HepG2 (cell line): ENCODE measurements at regions not wholly inside any gene's neighbourhood (a gene's known extent, or its start where the extent isn't known, plus 50 kb on each side); places are given as distances from the start of the nearest gene placed in this dataset.
A peak's percentile ranks its signal among the peaks of the same experiment; 100 is the strongest.

Experiments used
- ATAC-seq: fragments of 200-7000 bp; cut with Tn5 transposase; 3 replicates; pipeline ENCODE4 v1.9.1; 2020; ENCODE audit warnings: mild to moderate bottlenecking, moderate library complexity
- BruUV-seq: library from RNA; stranded (reverse); fragments of 400-500 nt; replicated peaks from 2 replicates; lab custom pipeline; 2021; lab: Mats Ljungman, UMichigan
- CTCF ChIA-PET: fragments of 300-600 bp; formaldehyde crosslinking; extraction: SDS; loops from one replicate; lab custom pipeline; 2021; ENCODE audit warnings: low total read pairs, inconsistent platforms, low intra/inter-chr PET ratio; lab: Yijun Ruan, JAX
- POLR2A ChIA-PET: fragments of 350-600 bp; sonication (Branson Sonifier 250); formaldehyde crosslinking; loops from one replicate; lab custom pipeline; 2020; ENCODE audit warnings: antibody characterized with exemption, inconsistent platforms; lab: Yijun Ruan, JAX
- DNase-seq: peaks from one replicate; pipeline ENCODE4 v3.0.0-alpha.2; 2015; ENCODE audit warnings: low spot score
- FAIRE-seq: peaks from 3 replicates; lab custom pipeline; 2011; peaks lifted over from hg19 to GRCh38; lab: Jason Lieb, UNC
- H2AFZ ChIP-seq: one replicate; pipeline ENCODE4 v1.6.1; 2011; ENCODE audit warnings: low read length, inconsistent platforms
- H3K27ac ChIP-seq: fragments of 300-600 bp; 3 replicates; pipeline ENCODE4 v1.8.0; 2011; ENCODE audit warnings: mixed run types, mild to moderate bottlenecking, mixed read lengths, low read length, inconsistent platforms; ENCODE audit not compliant: insufficient read depth; ENCODE audit errors: extremely low read length
- H3K27me3 ChIP-seq, 2 experiments: fragments of 200-600 bp in 1 of 2; 2 replicates in 1 of 2; 3 replicates in 1 of 2; pipeline versions ENCODE4 v1.6.0 to v1.8.0; 2011; ENCODE audit warnings: low read length in 2 of 2, mild to moderate bottlenecking in 2 of 2, moderate library complexity in 2 of 2, inconsistent platforms in 1 of 2; ENCODE audit not compliant: insufficient read depth in 2 of 2, control insufficient read depth in 1 of 2
- H3K36me3 ChIP-seq, 2 experiments: fragments of 200-600 bp in 1 of 2; replicated peaks in 1 of 2; 2 replicates in 1 of 2; 3 replicates in 1 of 2; pipeline versions ENCODE4 v1.5.1 to v1.8.0; 2011; ENCODE audit warnings: low read length in 2 of 2, inconsistent platforms in 1 of 2; ENCODE audit not compliant: insufficient read depth in 2 of 2, control insufficient read depth in 1 of 2
- H3K4me1 ChIP-seq: 2 replicates; pipeline ENCODE4 v1.5.1; 2012; ENCODE audit warnings: low read length, inconsistent platforms; ENCODE audit not compliant: insufficient read depth
- H3K4me2 ChIP-seq: 2 replicates; pipeline ENCODE4 v1.6.0; 2011; ENCODE audit warnings: low read depth, low read length, inconsistent platforms
- H3K4me3 ChIP-seq, 3 experiments: fragments of 200-600 bp in 1 of 3; sonication (generic), shearing (Covaris generic) in 1 of 3; replicated peaks in 1 of 3; 2 replicates each; pipeline ENCODE4 v1.5.1; 2011 to 2016; ENCODE audit warnings: low read length in 3 of 3, inconsistent platforms in 2 of 3, low read depth in 2 of 3, mild to moderate bottlenecking in 2 of 3, control low read depth in 1 of 3, mixed read lengths in 1 of 3; ENCODE audit not compliant: insufficient read depth in 1 of 3
- H3K79me2 ChIP-seq: one replicate; pipeline ENCODE4 v1.6.1; 2011; ENCODE audit warnings: low read length, inconsistent platforms; ENCODE audit not compliant: insufficient read depth
- H3K9ac ChIP-seq: 2 replicates; pipeline ENCODE4 v1.6.0; 2011; ENCODE audit warnings: mild to moderate bottlenecking, low read depth, low read length, inconsistent platforms; ENCODE audit not compliant: insufficient read depth
- H3K9me3 ChIP-seq: 2 replicates; pipeline ENCODE4 v1.5.1; 2012; ENCODE audit warnings: mild to moderate bottlenecking, low read length
- H4K20me1 ChIP-seq: 2 replicates; pipeline ENCODE4 v1.6.0; 2011; ENCODE audit warnings: inconsistent platforms, mild to moderate bottlenecking, low read length, moderate library complexity; ENCODE audit not compliant: insufficient read depth
- ASH2L ChIP-seq: fragments of 300-600, 200-600 bp; sonication (generic); IDR thresholded peaks from 2 replicates; pipeline ENCODE4 v1.7.0; 2017; ENCODE audit warnings: low read depth, mild to moderate bottlenecking, moderate library complexity, mixed read lengths, low read length; ENCODE audit not compliant: insufficient read length
- DPF2 ChIP-seq: sonication (generic); formaldehyde crosslinking; IDR thresholded peaks from 2 replicates; pipeline ENCODE4 v1.4.0; 2020; ENCODE audit warnings: mild to moderate bottlenecking, low read depth, missing genetic modification reagents, borderline replicate concordance
- ERF ChIP-seq: IDR thresholded peaks from 2 replicates; pipeline ENCODE4 v1.6.1; 2018; ENCODE audit warnings: missing biosample characterization, missing genetic modification reagents
- HNF4A ChIP-seq: sonication (generic); formaldehyde crosslinking; IDR thresholded peaks from 2 replicates; pipeline ENCODE4 v1.4.0; 2020; ENCODE audit warnings: missing genetic modification reagents
- HNRNPLL ChIP-seq: fragments of 200-400 bp; formaldehyde crosslinking; IDR thresholded peaks from 2 replicates; pipeline ENCODE4 v1.6.1; 2017; ENCODE audit warnings: mild to moderate bottlenecking, low read depth, low read length; ENCODE audit not compliant: poor library complexity, severe bottlenecking
- KAT8 ChIP-seq: IDR thresholded peaks from 2 replicates; pipeline ENCODE4 v1.6.1; 2016; ENCODE audit warnings: missing genetic modification reagents, missing compliant biosample characterization
- RCOR2 ChIP-seq: IDR thresholded peaks from 2 replicates; pipeline ENCODE4 v1.6.1; 2016; ENCODE audit warnings: missing biosample characterization, missing genetic modification reagents
- SALL1 ChIP-seq: sonication (generic); formaldehyde crosslinking; IDR thresholded peaks from 2 replicates; pipeline ENCODE4 v1.8.0; 2022; ENCODE audit warnings: mild to moderate bottlenecking, missing genetic modification reagents
- SAP130 ChIP-seq: IDR thresholded peaks from 2 replicates; pipeline ENCODE4 v1.6.1; 2016; ENCODE audit warnings: low read depth
- SIX1 ChIP-seq: sonication (generic); formaldehyde crosslinking; IDR thresholded peaks from 2 replicates; pipeline ENCODE4 v1.4.0; 2020; ENCODE audit warnings: missing genetic modification reagents, borderline replicate concordance
- TBP ChIP-seq: sonication (generic); formaldehyde crosslinking; IDR thresholded peaks from 2 replicates; pipeline ENCODE4 v1.5.0; 2020; ENCODE audit warnings: missing genetic modification reagents
- ZBTB7A ChIP-seq: sonication (generic); formaldehyde crosslinking; IDR thresholded peaks from 2 replicates; pipeline ENCODE4 v1.8.0; 2022; ENCODE audit warnings: mild to moderate bottlenecking, missing genetic modification reagents
- ZC3H4 ChIP-seq: sonication (generic); formaldehyde crosslinking; IDR thresholded peaks from 2 replicates; pipeline ENCODE4 v1.4.0; 2020; ENCODE audit warnings: missing genetic modification reagents, borderline replicate concordance
- ZMYM3 ChIP-seq: sonication (generic); formaldehyde crosslinking; IDR thresholded peaks from 2 replicates; pipeline ENCODE4 v1.5.1; 2020; ENCODE audit warnings: mild to moderate bottlenecking, missing genetic modification reagents
- ZNF121 ChIP-seq: sonication (generic); formaldehyde crosslinking; IDR thresholded peaks from 2 replicates; pipeline ENCODE4 v1.5.0; 2020; ENCODE audit warnings: mild to moderate bottlenecking, missing genetic modification reagents
- ZNF256 ChIP-seq: sonication (generic); formaldehyde crosslinking; conservative IDR thresholded peaks from 2 replicates; pipeline ENCODE4 v1.4.0; 2020; ENCODE audit warnings: missing genetic modification reagents
- ZNF431 ChIP-seq: sonication (generic); formaldehyde crosslinking; IDR thresholded peaks from 2 replicates; pipeline ENCODE4 v1.9.0; 2022; ENCODE audit warnings: missing genetic modification reagents, low read depth, mild to moderate bottlenecking, borderline replicate concordance
- ZNF552 ChIP-seq: sonication (generic); formaldehyde crosslinking; IDR thresholded peaks from 2 replicates; pipeline ENCODE4 v1.9.0; 2022; ENCODE audit warnings: missing genetic modification reagents, mild to moderate bottlenecking, borderline replicate concordance
- ZNF564 ChIP-seq: sonication (generic); formaldehyde crosslinking; IDR thresholded peaks from 2 replicates; pipeline ENCODE4 v1.8.1; 2023; ENCODE audit warnings: mild to moderate bottlenecking, missing genetic modification reagents
- ZSCAN20 ChIP-seq: sonication (generic); formaldehyde crosslinking; IDR thresholded peaks from 2 replicates; pipeline ENCODE4 v1.4.0; 2020; ENCODE audit warnings: missing genetic modification reagents, mild to moderate bottlenecking, borderline replicate concordance
- WGBS: methylation state at CpG from one replicate; pipeline ENCODE4 v1.1.6; 2017; ENCODE audit warnings: low lambda C conversion rate; 5-methylcytosine and 5-hydroxymethylcytosine counted together
- in situ Hi-C: cut with HindIII; loops from 2 replicates; pipeline ENCODE4 v1.10.0; 2017; ENCODE audit warnings: low pct_unique_long_range_greater_than_20kb; ENCODE audit not compliant: extremely low pct_ligation_motif_present
- intact Hi-C: fragments of 100-400 bp; cut with micrococcal nuclease; formaldehyde crosslinking; loops from one replicate; pipeline ENCODE4 v1.10.0; 2022; ENCODE audit not compliant: unreplicated experiment
- TF ChIP-seq, protein P1 (sequence below): sonication (generic); formaldehyde crosslinking; IDR thresholded peaks from 2 replicates; pipeline ENCODE4 v1.4.0; 2020; ENCODE audit warnings: missing genetic modification reagents
- TF ChIP-seq, protein P2 (sequence below): IDR thresholded peaks from 2 replicates; pipeline ENCODE4 v1.6.1; 2012; ENCODE audit warnings: inconsistent platforms
- TF ChIP-seq, protein P3 (sequence below): sonication (generic); formaldehyde crosslinking; conservative IDR thresholded peaks from 2 replicates; pipeline ENCODE4 v1.4.0; 2020; ENCODE audit warnings: missing genetic modification reagents
- TF ChIP-seq, protein P4 (sequence below): sonication (generic); formaldehyde crosslinking; IDR thresholded peaks from 2 replicates; pipeline ENCODE4 v1.4.0; 2020; ENCODE audit warnings: missing genetic modification reagents

DNA sequence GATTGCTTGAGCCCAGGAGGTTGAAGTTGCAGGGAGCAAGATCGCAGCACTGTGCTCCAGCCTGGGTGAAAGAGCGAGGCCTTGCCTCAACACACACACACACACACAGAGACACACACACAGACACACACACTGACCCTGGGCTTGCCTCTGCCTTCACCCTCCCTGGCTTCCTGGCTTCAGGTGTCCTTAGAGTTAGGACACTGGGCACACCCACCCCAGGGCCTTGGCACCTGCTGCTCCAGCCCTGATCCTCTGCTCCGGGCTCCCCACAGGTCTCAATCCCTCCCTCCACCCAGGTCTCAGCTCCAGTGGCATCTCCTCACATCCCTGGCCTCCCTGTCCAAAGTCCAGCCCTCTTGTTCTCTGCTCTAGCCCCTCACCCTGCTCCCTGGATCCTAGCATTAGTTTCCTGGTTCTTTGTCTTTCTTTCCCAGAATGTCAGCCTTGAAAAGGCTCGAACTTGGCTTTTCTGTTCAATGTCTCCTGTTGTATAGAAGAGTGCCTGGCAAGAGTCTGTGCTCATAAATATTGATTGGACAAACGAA lies 212.9 kb downstream of the C9orf50 start:
- no TSS peak for BruUV-seq
- in situ Hi-C loops: no loop called here
- Histone ChIP-seq H3K36me3 (no peaks in the 10 kb centered on the region), H3K4me3 (peak overlapping the region in 2 of 3 experiments; percentile 34 to 47; a peak in 3 of 6 replicates), H3K9ac (peak overlapping the region; percentile 53; the same call in 1 of the 2 replicates), H3K4me1 (peaks cover 83% of the 10 kb centered on the region), H3K4me2 (peak overlapping the region; percentile 76), H2AFZ (peak overlapping the region; percentile 35), H3K9me3 (no peaks in the 10 kb centered on the region), H3K27me3 (peaks cover 1 to 26% of the 10 kb centered on the region in 2 experiments; a peak in 3 of 5 replicates), H4K20me1 (no peaks in the 10 kb centered on the region), H3K27ac (peak overlapping the region; percentile 35), H3K79me2 (no peaks in the 10 kb centered on the region)
- CTCF ChIA-PET: no interaction called here
- no peak for DNase-seq
- POLR2A ChIA-PET: interaction anchor here (0.9 to 1.0 kb wide), 2 partner anchors 64 to 74 kb away, joined by 3 read pairs; no protein-coding TSS in a partner anchor
- FAIRE-seq: peak; percentile 36
- intact Hi-C loops: loop anchor here (5.0 kb wide), 1 partner anchor 69 kb away; no protein-coding TSS in a partner anchor
- ATAC-seq: peak; percentile 12; the same call in 1 of the 3 replicates
- 4% methylated on average over 3 of the region's 5 CpGs for WGBS
- peak; percentile 66 for TF ChIP-seq HNF4A (CRISPR knock-in tag)
- TF ChIP-seq HNRNPLL: no peak
- no peak for TF ChIP-seq SIX1 (CRISPR knock-in tag)
- no peak for TF ChIP-seq KAT8 (CRISPR knock-in tag)
- peak; percentile 92 for TF ChIP-seq ZMYM3 (CRISPR knock-in tag)
- TF ChIP-seq ZNF256 (CRISPR knock-in tag): no peak
- peak; percentile 32 for TF ChIP-seq ASH2L
- peak; percentile 47 for TF ChIP-seq SALL1 (CRISPR knock-in tag)
- TF ChIP-seq ZNF552: no peak
- no peak for TF ChIP-seq DPF2 (CRISPR knock-in tag)
- TF ChIP-seq ZNF431 (CRISPR knock-in tag): no peak
- TF ChIP-seq, protein P1, sequence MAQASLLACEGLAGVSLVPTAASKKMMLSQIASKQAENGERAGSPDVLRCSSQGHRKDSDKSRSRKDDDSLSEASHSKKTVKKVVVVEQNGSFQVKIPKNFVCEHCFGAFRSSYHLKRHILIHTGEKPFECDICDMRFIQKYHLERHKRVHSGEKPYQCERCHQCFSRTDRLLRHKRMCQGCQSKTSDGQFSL: no peak
- TF ChIP-seq ZC3H4 (CRISPR knock-in tag): no peak
- TF ChIP-seq ERF (CRISPR knock-in tag): no peak
- TF ChIP-seq, protein P2, sequence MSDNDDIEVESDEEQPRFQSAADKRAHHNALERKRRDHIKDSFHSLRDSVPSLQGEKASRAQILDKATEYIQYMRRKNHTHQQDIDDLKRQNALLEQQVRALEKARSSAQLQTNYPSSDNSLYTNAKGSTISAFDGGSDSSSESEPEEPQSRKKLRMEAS: peak; percentile 52; the same call in 1 of the 2 replicates
- TF ChIP-seq ZSCAN20: no peak
- 0 out of 2 replicates have a peak, but pooled peaks have one; percentile 30 for TF ChIP-seq ZNF121 (CRISPR knock-in tag)
- TF ChIP-seq, protein P3, sequence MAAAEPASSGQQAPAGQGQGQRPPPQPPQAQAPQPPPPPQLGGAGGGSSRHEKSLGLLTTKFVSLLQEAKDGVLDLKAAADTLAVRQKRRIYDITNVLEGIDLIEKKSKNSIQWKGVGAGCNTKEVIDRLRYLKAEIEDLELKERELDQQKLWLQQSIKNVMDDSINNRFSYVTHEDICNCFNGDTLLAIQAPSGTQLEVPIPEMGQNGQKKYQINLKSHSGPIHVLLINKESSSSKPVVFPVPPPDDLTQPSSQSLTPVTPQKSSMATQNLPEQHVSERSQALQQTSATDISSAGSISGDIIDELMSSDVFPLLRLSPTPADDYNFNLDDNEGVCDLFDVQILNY (CRISPR knock-in tag): no peak
- TF ChIP-seq ZBTB7A (CRISPR knock-in tag): peak; percentile 28; the same call in 1 of the 2 replicates
- TF ChIP-seq, protein P4, sequence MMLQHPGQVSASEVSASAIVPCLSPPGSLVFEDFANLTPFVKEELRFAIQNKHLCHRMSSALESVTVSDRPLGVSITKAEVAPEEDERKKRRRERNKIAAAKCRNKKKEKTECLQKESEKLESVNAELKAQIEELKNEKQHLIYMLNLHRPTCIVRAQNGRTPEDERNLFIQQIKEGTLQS (CRISPR knock-in tag): no peak
- no peak for TF ChIP-seq ZNF564 (CRISPR knock-in tag)
- TF ChIP-seq RCOR2 (CRISPR knock-in tag): peak; percentile 32; the same call in 1 of the 2 replicates
- peak; percentile 32; the same call in 1 of the 2 replicates for TF ChIP-seq SAP130 (CRISPR knock-in tag)
- TF ChIP-seq TBP (CRISPR knock-in tag): no peak
